HEK293 (cell line): ENCODE measurements at regions not wholly inside any gene's neighbourhood (a gene's known extent, or its start where the extent isn't known, plus 50 kb on each side); places are given as distances from the start of the nearest gene placed in this dataset.

Experiments used
- CTCF ChIA-PET: fragments of 350-600 bp; formaldehyde crosslinking; extraction: SDS; loops from one replicate; lab custom pipeline; 2021; ENCODE audit warnings: antibody characterized with exemption; lab: Yijun Ruan, JAX
- POLR2A ChIA-PET: fragments of 300-600 bp; formaldehyde crosslinking; extraction: SDS; loops from one replicate; lab custom pipeline; 2020; ENCODE audit warnings: antibody characterized with exemption, inconsistent platforms; lab: Yijun Ruan, JAX
- H3K27ac ChIP-seq: fragments of 200-500 bp; sonication (Bioruptor generic); 2 replicates; pipeline ENCODE4 v1.5.1; 2014; ENCODE audit warnings: low read depth, low read length, control low read depth, inconsistent platforms; ENCODE audit errors: extremely low read depth
- H3K36me3 ChIP-seq, 2 experiments: fragments of 200-500 bp in 1 of 2; sonication (Bioruptor generic) in 1 of 2; 1 replicate in 1 of 2; 2 replicates in 1 of 2; pipeline ENCODE4 v1.5.1; 2014 to 2017; ENCODE audit warnings: inconsistent platforms in 2 of 2, low read length in 2 of 2; ENCODE audit not compliant: control insufficient read depth in 2 of 2, insufficient read depth in 1 of 2
- H3K4me1 ChIP-seq: fragments of 200-500 bp; sonication (Bioruptor generic); 2 replicates; pipeline ENCODE4 v1.5.1; 2014; ENCODE audit warnings: mild to moderate bottlenecking, low read length, inconsistent platforms; ENCODE audit not compliant: control insufficient read depth, insufficient read depth
- H3K4me3 ChIP-seq: 2 replicates; pipeline ENCODE4 v1.5.1; 2011; ENCODE audit warnings: low read depth, mild to moderate bottlenecking, control low read depth, low read length, moderate library complexity
- H3K9me3 ChIP-seq: fragments of 200-500 bp; sonication (Bioruptor generic); 2 replicates; pipeline ENCODE4 v1.5.1; 2014; ENCODE audit warnings: low read depth, low read length, inconsistent platforms; ENCODE audit not compliant: control insufficient read depth, insufficient read depth
- GLI2 ChIP-seq: fragments of 450-650 bp; formaldehyde crosslinking; IDR thresholded peaks from 2 replicates; pipeline ENCODE4; 2017; ENCODE audit warnings: missing biosample characterization, missing genetic modification characterization, low read depth, borderline replicate concordance
- IKZF3 ChIP-seq: fragments of 450-650 bp; IDR thresholded peaks from 2 replicates; pipeline ENCODE4 v1.5.0; 2018; ENCODE audit warnings: missing biosample characterization, mild to moderate bottlenecking, missing genetic modification characterization, moderate library complexity
- OVOL3 ChIP-seq: fragments of 450-650 bp; formaldehyde crosslinking; IDR thresholded peaks from 2 replicates; pipeline ENCODE4 v1.5.1; 2016; ENCODE audit warnings: missing biosample characterization, missing genetic modification characterization
- PRDM1 ChIP-seq: fragments of 450-650 bp; formaldehyde crosslinking; IDR thresholded peaks from 2 replicates; pipeline ENCODE4; 2016; ENCODE audit warnings: missing biosample characterization, missing genetic modification characterization
- SP2 ChIP-seq: fragments of 450-650 bp; formaldehyde crosslinking; IDR thresholded peaks from 2 replicates; pipeline ENCODE4 v1.5.1; 2016; ENCODE audit warnings: missing biosample characterization, missing genetic modification characterization
- SP7 ChIP-seq: fragments of 450-650 bp; formaldehyde crosslinking; IDR thresholded peaks from 2 replicates; pipeline ENCODE4 v1.5.1; 2016; ENCODE audit warnings: missing biosample characterization, missing genetic modification characterization
- YY1 ChIP-seq: fragments of 450-650 bp; formaldehyde crosslinking; IDR thresholded peaks from 2 replicates; pipeline ENCODE4 v1.5.1; 2018; ENCODE audit warnings: missing biosample characterization, missing genetic modification characterization
- ZBTB8A ChIP-seq: fragments of 450-650 bp; formaldehyde crosslinking; IDR thresholded peaks from 2 replicates; pipeline ENCODE4 v1.5.1; 2016; ENCODE audit warnings: missing biosample characterization, missing genetic modification characterization
- ZNF114 ChIP-seq: fragments of 450-650 bp; formaldehyde crosslinking; IDR thresholded peaks from 2 replicates; pipeline ENCODE4 v1.5.0; 2017; ENCODE audit warnings: missing biosample characterization, missing genetic modification characterization
- ZNF16 ChIP-seq: fragments of 450-650 bp; formaldehyde crosslinking; IDR thresholded peaks from 2 replicates; pipeline ENCODE4 v1.5.1; 2016; ENCODE audit warnings: low read depth, missing biosample characterization, missing genetic modification characterization
- ZNF175 ChIP-seq: fragments of 450-650 bp; formaldehyde crosslinking; IDR thresholded peaks from 2 replicates; pipeline ENCODE4 v1.5.1; 2016; ENCODE audit warnings: missing biosample characterization, missing genetic modification characterization
- ZNF404 ChIP-seq: fragments of 450-650 bp; formaldehyde crosslinking; IDR thresholded peaks from 2 replicates; pipeline ENCODE4 v1.5.1; 2017; ENCODE audit warnings: missing biosample characterization, missing genetic modification characterization
- ZNF426 ChIP-seq: fragments of 450-650 bp; formaldehyde crosslinking; IDR thresholded peaks from 2 replicates; pipeline ENCODE4 v1.5.1; 2017; ENCODE audit warnings: missing biosample characterization, missing genetic modification characterization, mild to moderate bottlenecking, inconsistent platforms, moderate library complexity
- ZNF544 ChIP-seq: fragments of 450-650 bp; formaldehyde crosslinking; IDR thresholded peaks from 2 replicates; pipeline ENCODE4 v1.5.0; 2017; ENCODE audit warnings: missing biosample characterization, missing genetic modification characterization
- ZNF555 ChIP-seq: fragments of 450-650 bp; formaldehyde crosslinking; conservative IDR thresholded peaks from 2 replicates; pipeline ENCODE4 v1.5.1; 2017; ENCODE audit warnings: missing biosample characterization, mild to moderate bottlenecking, missing genetic modification characterization, inconsistent platforms
- ZNF560 ChIP-seq: fragments of 450-650 bp; formaldehyde crosslinking; IDR thresholded peaks from 2 replicates; pipeline ENCODE4 v1.5.1; 2017; ENCODE audit warnings: missing biosample characterization, missing genetic modification characterization, borderline replicate concordance
- ZNF600 ChIP-seq: fragments of 450-650 bp; formaldehyde crosslinking; IDR thresholded peaks from 2 replicates; pipeline ENCODE4 v1.5.1; 2016; ENCODE audit warnings: missing biosample characterization, missing genetic modification characterization
- ZNF837 ChIP-seq: fragments of 450-650 bp; formaldehyde crosslinking; IDR thresholded peaks from 2 replicates; pipeline ENCODE4 v1.5.1; 2016; ENCODE audit warnings: missing biosample characterization, missing genetic modification characterization
- TF ChIP-seq, protein P1 (sequence below): fragments of 450-650 bp; IDR thresholded peaks from 2 replicates; pipeline ENCODE4 v1.5.1; 2018; ENCODE audit warnings: missing biosample characterization, missing genetic modification characterization
- TF ChIP-seq, protein P2 (sequence below): fragments of 450-650 bp; formaldehyde crosslinking; IDR thresholded peaks from 2 replicates; pipeline ENCODE4 v1.5.1; 2017; ENCODE audit warnings: missing biosample characterization, missing genetic modification characterization
- TF ChIP-seq, protein P3 (sequence below): fragments of 450-650 bp; formaldehyde crosslinking; IDR thresholded peaks from 2 replicates; pipeline ENCODE4 v1.5.1; 2016; ENCODE audit warnings: missing biosample characterization, missing genetic modification characterization
- TF ChIP-seq, protein P4 (sequence below): fragments of 450-650 bp; formaldehyde crosslinking; IDR thresholded peaks from 2 replicates; pipeline ENCODE4 v1.5.1; 2016; ENCODE audit warnings: missing biosample characterization, missing genetic modification characterization
- TF ChIP-seq, protein P5 (sequence below): fragments of 450-650 bp; formaldehyde crosslinking; IDR thresholded peaks from 2 replicates; pipeline ENCODE4 v1.5.1; 2016; ENCODE audit warnings: missing biosample characterization, missing genetic modification characterization
- TF ChIP-seq, protein P6 (sequence below): fragments of 450-650 bp; formaldehyde crosslinking; IDR thresholded peaks from 2 replicates; pipeline ENCODE4 v1.5.1; 2016; ENCODE audit warnings: missing biosample characterization, missing genetic modification characterization

DNA sequence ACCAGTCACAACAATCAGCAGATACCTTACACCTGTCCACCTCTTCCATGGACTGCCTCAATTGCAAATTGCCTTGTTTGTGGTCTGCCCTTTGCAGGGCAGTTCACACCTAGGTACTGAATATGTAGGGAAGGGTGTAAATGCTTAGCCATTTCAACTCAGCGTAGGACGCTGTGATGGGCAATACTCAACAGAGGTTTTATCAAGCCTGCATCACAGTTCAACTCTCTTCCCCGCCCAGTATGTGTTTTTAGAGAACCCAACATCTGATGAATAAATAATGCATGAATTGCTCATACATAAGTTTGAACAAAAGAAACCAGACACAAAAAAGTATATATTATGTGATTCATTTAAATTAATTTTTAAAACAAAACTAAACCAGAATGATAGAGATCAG lies 124.4 kb downstream of the P2RY1 start:
- CTCF ChIA-PET: no interaction called here
- H3K9me3 ChIP-seq: no peaks in the 10 kb centered on the region
- POLR2A ChIA-PET: no interaction called here
- H3K27ac ChIP-seq: no peak overlapping the region
- TF ChIP-seq, protein P1, sequence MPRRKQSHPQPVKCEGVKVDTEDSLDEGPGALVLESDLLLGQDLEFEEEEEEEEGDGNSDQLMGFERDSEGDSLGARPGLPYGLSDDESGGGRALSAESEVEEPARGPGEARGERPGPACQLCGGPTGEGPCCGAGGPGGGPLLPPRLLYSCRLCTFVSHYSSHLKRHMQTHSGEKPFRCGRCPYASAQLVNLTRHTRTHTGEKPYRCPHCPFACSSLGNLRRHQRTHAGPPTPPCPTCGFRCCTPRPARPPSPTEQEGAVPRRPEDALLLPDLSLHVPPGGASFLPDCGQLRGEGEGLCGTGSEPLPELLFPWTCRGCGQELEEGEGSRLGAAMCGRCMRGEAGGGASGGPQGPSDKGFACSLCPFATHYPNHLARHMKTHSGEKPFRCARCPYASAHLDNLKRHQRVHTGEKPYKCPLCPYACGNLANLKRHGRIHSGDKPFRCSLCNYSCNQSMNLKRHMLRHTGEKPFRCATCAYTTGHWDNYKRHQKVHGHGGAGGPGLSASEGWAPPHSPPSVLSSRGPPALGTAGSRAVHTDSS: no peak
- no peak for TF ChIP-seq YY1 (tag by site-specific recombination)
- TF ChIP-seq ZNF544 (tag by site-specific recombination): no peak
- no peak for TF ChIP-seq GLI2
- no peak for TF ChIP-seq ZNF404 (tag by site-specific recombination)
- TF ChIP-seq, protein P2, sequence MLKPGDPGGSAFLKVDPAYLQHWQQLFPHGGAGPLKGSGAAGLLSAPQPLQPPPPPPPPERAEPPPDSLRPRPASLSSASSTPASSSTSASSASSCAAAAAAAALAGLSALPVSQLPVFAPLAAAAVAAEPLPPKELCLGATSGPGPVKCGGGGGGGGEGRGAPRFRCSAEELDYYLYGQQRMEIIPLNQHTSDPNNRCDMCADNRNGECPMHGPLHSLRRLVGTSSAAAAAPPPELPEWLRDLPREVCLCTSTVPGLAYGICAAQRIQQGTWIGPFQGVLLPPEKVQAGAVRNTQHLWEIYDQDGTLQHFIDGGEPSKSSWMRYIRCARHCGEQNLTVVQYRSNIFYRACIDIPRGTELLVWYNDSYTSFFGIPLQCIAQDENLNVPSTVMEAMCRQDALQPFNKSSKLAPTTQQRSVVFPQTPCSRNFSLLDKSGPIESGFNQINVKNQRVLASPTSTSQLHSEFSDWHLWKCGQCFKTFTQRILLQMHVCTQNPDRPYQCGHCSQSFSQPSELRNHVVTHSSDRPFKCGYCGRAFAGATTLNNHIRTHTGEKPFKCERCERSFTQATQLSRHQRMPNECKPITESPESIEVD: no peak
- TF ChIP-seq ZNF175: no peak
- TF ChIP-seq SP2 (tag by site-specific recombination): no peak
- no peak for TF ChIP-seq IKZF3 (tag by site-specific recombination)
- TF ChIP-seq, protein P3, sequence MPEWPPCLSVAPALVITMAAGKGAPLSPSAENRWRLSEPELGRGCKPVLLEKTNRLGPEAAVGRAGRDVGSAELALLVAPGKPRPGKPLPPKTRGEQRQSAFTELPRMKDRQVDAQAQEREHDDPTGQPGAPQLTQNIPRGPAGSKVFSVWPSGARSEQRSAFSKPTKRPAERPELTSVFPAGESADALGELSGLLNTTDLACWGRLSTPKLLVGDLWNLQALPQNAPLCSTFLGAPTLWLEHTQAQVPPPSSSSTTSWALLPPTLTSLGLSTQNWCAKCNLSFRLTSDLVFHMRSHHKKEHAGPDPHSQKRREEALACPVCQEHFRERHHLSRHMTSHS (tag by site-specific recombination): no peak
- H3K36me3 ChIP-seq: no peaks in the 10 kb centered on the region
- no peaks in the 10 kb centered on the region for H3K4me1 ChIP-seq
- H3K4me3 ChIP-seq: no peak overlapping the region

DNA sequence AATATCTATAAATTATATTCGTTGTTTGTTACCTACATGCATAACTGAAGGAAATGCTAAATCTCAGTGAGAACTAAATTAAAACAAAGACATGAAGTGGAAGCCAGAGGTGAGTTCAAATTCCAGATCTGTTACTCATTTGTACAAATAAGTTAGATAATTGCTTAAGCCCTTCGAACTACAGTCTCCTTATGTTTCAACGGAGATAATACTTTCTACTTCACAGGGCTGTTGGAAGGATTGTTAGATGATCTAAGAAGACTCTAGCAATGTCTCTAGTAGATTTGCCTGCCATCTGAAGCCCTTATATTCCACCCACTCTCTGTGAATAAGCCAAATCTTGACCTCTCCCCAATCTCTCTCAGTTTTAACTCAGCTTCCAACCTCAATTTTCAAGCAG lies 125.8 kb downstream of the P2RY1 start:
- TF ChIP-seq, protein P3 (tag by site-specific recombination): no peak
- TF ChIP-seq PRDM1 (tag by site-specific recombination): no peak
- no peak for TF ChIP-seq ZNF560 (tag by site-specific recombination)
- TF ChIP-seq, protein P2: no peak
- TF ChIP-seq YY1 (tag by site-specific recombination): no peak
- TF ChIP-seq, protein P4, sequence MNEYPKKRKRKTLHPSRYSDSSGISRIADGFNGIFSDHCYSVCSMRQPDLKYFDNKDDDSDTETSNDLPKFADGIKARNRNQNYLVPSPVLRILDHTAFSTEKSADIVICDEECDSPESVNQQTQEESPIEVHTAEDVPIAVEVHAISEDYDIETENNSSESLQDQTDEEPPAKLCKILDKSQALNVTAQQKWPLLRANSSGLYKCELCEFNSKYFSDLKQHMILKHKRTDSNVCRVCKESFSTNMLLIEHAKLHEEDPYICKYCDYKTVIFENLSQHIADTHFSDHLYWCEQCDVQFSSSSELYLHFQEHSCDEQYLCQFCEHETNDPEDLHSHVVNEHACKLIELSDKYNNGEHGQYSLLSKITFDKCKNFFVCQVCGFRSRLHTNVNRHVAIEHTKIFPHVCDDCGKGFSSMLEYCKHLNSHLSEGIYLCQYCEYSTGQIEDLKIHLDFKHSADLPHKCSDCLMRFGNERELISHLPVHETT (tag by site-specific recombination): no peak
- no peak for TF ChIP-seq ZNF426
- no peak for TF ChIP-seq ZNF555 (tag by site-specific recombination)
- no peak for TF ChIP-seq OVOL3
- no peak for TF ChIP-seq ZNF837 (tag by site-specific recombination)
- no peak for TF ChIP-seq ZNF600
- TF ChIP-seq, protein P5, sequence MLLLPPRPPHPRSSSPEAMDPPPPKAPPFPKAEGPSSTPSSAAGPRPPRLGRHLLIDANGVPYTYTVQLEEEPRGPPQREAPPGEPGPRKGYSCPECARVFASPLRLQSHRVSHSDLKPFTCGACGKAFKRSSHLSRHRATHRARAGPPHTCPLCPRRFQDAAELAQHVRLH: no peak
- TF ChIP-seq SP7 (tag by site-specific recombination): no peak
- TF ChIP-seq ZBTB8A (tag by site-specific recombination): no peak
- TF ChIP-seq ZNF114 (tag by site-specific recombination): no peak
- TF ChIP-seq ZNF16: no peak
- TF ChIP-seq, protein P6, sequence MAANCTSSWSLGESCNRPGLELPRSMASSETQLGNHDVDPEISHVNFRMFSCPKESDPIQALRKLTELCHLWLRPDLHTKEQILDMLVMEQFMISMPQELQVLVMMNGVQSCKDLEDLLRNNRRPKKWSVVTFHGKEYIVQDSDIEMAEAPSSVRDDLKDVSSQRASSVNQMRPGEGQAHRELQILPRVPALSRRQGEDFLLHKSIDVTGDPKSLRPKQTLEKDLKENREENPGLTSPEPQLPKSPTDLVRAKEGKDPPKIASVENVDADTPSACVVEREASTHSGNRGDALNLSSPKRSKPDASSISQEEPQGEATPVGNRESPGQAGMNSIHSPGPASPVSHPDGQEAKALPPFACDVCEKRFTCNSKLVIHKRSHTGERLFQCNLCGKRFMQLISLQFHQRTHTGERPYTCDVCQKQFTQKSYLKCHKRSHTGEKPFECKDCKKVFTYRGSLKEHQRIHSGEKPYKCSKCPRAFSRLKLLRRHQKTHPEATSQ (tag by site-specific recombination): no peak
- H3K27ac ChIP-seq: no peak overlapping the region
- H3K4me3 ChIP-seq: no peak overlapping the region
- H3K36me3 ChIP-seq: no peaks in the 10 kb centered on the region
- CTCF ChIA-PET: no interaction called here
- H3K4me1 ChIP-seq: no peaks in the 10 kb centered on the region
- POLR2A ChIA-PET: no interaction called here
- no peaks in the 10 kb centered on the region for H3K9me3 ChIP-seq
